ENCODE measurements at regions not wholly inside any gene's neighbourhood (a gene's known extent, or its start where the extent isn't known, plus 50 kb on each side); places are given as distances from the start of the nearest gene placed in this dataset.
A peak's percentile ranks its signal among the peaks of the same experiment; 100 is the strongest.

DNA sequence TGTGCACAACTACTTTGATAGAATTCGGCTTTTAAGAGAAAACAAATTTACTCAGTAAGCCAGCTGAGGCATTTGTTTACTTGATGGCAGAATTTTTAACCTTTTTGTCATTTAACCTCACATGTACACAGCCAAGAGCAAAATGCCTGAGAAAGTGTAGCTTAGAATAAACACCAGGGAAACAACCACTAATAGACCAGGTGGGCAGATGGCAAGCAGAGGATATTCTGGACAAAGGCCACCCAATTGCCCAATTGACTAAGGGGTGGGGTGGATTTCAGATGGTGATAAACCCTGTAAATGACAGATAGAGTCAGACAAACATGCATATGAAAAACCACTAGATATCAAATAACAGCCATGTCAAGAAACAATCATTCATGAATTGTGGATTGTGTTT is 190.7 kb upstream of the FBXL4 start:
- DNase-seq, result no peak

DNA sequence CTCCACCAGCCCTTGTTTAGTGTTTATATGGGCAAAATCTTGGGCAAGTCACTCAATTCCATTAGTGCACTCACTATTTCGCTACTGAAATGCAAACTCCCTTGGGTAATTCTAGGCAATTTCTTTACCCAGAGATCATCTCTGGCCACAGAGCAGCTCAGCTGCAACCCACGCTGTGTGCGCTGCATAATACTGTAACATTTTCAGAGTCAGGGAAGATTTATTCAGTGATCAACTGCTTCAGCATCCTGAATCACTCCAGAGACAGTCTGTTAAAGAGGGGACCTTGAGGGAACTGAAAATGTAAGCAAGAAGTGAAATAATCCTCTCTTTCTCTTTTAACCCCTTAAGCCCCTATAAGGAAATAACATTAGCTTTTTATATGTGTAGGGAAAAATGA is 189.6 kb upstream of the FBXL4 start:
- no peak for DNase-seq

GRCh38 chr6:99136488-99136887 is 188.7 kb upstream of the FBXL4 start:
- no peak for DNase-seq

DNA sequence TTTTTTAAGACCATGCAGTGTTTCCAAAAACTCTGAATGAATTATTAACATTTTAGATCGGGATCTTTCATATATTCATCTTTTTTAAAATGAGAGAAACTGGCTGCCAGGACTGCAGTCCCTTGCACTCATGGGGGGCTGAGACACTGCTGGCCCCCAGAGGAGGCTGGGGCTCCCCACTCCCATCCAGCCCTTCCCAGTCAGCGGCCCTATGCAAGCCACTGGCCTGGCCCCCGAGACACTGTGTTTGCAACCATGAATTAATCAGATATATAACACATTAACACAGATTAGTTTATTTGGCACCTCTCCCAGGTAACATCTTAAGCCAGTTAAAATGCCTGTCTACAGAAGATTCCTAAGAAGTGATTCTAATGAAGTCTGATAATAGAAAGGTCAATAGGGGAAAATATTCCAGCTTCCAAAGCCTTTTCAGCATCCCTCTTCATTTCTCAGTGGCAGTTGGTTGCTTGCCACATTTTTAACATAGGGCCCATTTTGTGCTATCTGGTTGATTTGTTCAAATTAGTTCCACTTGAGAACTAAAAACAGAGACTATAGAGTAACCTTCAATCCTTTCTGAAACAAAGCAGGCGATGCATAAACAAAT is 184.4 kb upstream of the FBXL4 start:
- DNase-seq, result no peak

GRCh38 chr6:99130897-99131873 is 183.4 kb upstream of the FBXL4 start:
- DNase-seq, result no peak

DNA sequence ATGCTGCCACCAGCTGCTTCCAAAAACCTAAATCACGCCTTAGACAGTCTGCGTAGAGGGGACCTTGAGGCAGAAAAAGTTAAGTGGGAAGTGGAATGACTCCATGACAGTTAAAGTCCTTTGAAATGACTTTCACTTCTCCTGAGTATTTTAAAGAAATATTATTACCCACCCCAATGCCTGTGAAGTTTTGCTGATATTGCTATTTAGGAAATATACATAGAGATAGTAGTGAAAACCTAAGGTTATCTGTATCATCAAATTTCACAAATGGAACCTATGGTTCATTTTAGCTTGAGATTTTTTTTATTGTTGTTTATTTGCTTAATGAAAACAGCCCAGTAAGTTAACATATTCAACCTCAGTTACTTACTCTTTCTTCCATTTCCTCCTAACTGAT is 182.1 kb upstream of the FBXL4 start:
- no peak for DNase-seq

GRCh38 chr6:99121748-99122147 is 174.0 kb upstream of the FBXL4 start:
- no peak for DNase-seq

DNA sequence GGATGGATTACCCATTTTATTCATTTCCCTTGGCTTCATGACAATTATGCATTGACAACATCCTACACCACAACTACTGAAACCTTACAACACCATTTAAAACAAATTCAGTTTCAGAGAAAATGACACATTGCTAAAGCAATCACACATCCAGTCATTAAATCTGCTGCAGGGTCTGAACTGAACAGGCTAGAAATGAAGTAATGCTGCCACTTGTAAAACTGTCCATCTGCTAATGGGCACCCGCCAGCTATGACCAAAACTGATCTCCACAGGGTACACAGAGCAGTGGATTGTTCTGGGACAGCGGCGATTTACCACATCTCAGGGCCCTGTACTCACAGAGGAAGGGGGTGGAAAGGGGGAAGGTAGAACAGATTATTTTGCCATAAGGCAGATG is 172.9 kb upstream of the FBXL4 start:
- no peak for DNase-seq

GRCh38 chr6:99119109-99120031 is 171.6 kb upstream of the FBXL4 start:
- peak; percentile 3 for DNase-seq

DNA sequence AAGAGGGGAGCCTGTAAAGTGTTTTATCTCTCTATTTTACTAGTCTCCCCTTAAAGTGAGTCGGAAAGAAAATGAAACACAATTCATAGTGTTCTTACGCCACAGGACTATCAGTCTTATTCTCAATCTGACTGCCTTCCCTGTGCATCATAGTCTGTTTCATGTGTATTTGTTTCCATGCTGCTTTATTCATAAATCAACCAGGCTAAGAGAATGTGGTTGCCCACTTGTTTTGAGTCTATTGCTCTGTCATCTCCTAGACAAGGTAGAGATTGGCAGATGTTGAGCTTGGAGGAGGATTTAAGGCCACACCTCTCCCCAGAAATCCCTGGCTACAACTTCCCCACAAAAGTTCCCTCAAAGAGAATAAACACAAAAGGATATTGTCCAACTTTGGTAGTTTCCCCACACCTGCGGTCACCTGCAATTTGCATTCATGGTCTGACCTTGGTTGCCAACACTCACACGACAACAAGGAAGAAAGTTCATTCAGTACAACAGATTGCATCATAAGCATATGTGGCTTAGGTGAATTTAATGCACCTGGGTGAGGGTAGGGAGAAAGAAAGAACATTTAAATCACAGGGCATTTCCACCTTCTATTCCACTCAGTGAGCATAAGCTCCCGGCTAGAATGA is 167.1 kb upstream of the FBXL4 start:
- DNase-seq, result no peak

DNA sequence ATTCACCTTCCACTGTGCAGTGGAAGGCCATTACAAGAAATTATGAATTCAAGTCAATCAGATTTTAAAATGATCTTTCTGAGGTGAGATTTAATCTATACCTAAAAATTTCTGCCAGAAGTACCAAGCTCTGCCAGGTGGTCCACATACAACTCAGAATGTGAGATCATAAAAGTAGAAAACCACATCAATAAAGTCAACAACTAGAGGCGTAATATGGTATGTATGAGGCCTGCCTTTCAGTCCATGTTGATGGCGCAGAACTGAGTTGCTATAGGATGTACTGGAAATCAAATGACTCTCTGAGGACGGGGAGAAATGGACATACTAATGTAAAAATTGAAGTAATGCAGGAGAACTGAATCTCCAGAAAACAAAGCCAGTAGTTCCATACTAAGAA is 163.8 kb upstream of the FBXL4 start:
- DNase-seq, result no peak

DNA sequence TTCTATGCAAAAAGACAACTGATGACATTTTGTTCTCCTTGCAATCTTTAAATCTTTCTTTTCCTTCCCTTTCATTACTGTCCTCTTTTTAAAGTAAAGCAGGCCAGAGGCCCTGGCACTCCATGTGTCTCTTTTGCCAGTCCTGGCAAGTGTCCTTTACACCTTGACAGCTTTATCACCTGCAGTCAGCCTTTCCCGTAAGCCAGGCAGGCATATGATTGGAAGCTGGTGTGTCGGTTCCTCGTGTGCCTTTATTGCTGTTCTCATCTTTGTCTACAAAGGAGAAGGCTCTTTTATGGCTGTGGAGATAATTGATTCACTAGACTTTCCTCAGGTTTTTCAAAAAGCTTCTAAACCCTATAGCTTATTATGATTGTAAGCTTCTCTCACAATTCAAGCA is 162.3 kb upstream of the FBXL4 start:
- no peak for DNase-seq

DNA sequence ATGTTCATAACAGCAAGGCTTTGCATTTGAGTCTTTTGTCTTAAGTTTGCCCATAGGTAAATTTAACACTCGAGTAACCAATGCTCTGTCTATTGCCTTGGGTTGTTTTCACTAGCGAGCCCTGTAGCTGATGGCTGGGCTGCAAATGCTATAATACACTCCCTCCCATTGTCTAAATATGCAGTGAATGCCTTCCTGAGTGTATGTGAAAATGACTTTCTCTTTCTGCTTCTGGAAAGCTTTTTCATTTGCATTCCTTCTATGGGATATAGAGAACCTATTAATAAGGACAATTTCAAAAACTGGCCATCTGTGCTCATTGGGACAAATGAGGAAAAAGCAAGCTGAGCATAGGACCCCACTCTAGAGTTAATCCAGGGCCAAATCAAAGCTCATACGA is 156.5 kb upstream of the FBXL4 start:
- no peak for DNase-seq

- DNase-seq, result no peak
Observed at GRCh38 chr6:99099243-99099642, 151.5 kb upstream of the FBXL4 start.

- DNase-seq, result no peak
Observed at GRCh38 chr6:99096170-99096569, 148.4 kb upstream of the FBXL4 start.

- DNase-seq, result no peak
Observed at GRCh38 chr6:99093456-99094190, 145.9 kb upstream of the FBXL4 start.

GRCh38 chr6:99092461-99092860 is 144.7 kb upstream of the FBXL4 start:
- DNase-seq, result no peak

DNA sequence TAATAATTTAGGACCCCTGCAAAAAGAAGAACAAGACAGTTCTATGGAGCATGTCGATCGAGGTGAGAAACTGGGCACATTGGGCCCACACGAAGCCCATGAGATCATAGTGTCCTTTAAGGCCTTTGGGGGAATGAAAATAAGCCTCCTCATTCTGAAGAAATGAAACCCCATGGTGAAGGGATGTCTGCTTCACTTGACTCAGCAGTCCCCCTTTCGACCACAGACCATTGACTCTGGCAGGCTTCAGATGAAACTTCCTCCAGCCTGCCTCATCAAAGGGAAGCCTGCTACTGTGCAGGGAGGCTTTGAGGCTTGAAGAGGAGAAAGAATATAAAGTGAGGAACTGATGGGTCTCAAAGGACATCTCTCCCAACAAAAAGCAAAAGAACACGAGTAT is 144.2 kb upstream of the FBXL4 start:
- no peak for DNase-seq

DNA sequence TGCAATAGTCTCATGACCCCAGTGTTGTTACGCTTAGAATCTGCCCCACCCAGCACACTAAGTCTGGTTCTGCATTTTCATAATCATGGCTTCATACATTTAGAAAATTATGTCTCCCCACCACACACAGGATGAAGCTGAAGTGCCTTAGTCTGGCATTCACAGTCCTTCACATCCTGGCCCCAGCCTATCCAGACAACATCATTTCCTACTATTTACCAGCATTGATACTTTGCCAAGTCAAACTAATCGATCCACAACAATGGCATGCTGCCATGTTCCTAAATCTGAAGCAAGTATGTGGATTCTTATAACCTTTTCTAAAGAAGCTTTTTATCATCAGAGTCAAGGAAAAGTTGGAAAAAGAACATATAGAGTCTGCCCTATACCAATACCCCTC is 132.4 kb upstream of the FBXL4 start:
- DNase-seq, result no peak

GRCh38 chr6:99079058-99079457 is 131.3 kb upstream of the FBXL4 start:
- DNase-seq, result no peak

- DNase-seq, result no peak
Observed at GRCh38 chr6:99073223-99073622, 125.5 kb upstream of the FBXL4 start.

DNA sequence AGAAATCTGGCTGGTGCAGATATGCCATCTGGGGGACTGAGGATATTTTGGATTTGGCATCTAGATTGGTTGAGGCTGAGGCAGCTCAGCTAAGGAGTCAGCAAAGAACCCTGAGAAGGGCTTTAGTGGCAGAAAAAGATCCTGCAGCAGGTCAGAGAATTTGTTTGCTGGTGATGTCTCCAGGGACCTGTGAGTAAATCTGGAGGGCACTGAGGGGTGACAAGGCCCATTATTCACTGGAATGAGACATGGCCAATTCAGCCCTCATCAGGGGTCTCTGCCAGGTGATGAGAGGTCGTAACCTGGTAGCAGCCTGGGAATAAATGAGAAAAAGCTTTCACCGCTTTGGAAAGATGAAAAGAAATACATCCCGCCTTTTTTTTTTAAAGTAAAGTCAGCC is 118.3 kb upstream of the FBXL4 start:
- DNase-seq, result no peak

Measured in activated CD4-positive, alpha-beta T cell treated with anti-CD3 and anti-CD28 coated beads, Interleukin-2, amount 50 U/mL, for 1 hour (primary cell).